ENCODE measurements at regions not wholly inside any gene's neighbourhood (a gene's known extent, or its start where the extent isn't known, plus 50 kb on each side); places are given as distances from the start of the nearest gene placed in this dataset.

DNA sequence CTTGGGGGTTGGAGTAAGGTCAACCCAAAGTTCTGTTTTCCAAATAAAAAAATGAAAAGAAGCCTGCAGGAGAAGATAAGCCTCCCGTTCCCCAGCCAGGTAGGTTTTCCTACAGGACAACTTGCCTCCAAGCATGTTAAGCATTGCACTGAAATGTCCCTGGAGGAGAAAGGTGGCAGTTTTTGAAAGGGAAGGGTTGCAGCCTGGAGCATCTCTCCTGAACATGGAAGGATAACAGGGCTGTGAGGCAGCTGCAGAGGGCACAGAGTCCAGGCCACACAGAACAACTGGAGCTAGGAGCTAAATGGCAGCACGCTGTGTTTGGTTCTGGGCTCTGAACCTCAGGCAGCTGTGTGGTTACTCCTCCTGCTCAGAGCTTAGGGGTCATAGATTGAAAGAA is 452.9 kb downstream of the TCERG1L start:
- Histone ChIP-seq H3K27me3 (no peaks in the 10 kb centered on the region), H3K36me3 (no peaks in the 10 kb centered on the region), H3K4me3 (no peak overlapping the region), H3K9me3 (no peaks in the 10 kb centered on the region), H3K4me1 (no peaks in the 10 kb centered on the region), H3K27ac (no peak overlapping the region)
- no peak for DNase-seq
- TF ChIP-seq POLR2A (IDR thresholded peaks at IDR 0.05) = no peak
- TF ChIP-seq CTCF (IDR thresholded peaks at IDR 0.05) = no peak
- intact Hi-C loops (cut with DNase I; ENCODE audit: low total_unique reads) = no loop called here

DNA sequence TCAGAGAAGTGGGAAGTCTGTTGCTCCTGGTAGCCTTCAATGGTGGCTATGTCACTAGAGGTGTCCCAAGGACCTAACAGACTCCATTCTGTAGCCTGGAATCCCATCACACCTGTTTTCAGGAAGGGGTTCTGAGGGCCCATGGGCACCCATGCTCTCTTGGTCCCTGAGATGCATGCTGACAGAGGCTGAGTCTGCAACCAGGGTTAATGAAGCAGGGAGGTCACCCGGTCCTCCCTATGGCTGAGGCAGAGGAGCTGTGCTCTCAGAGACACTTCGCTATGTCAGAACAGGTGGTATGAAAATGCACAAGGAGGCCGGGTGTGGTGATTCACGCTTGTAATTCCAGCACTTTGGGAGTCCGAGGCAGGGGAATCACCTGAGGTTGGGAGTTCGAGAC is 452.1 kb downstream of the TCERG1L start:
- no peak overlapping the region for H3K4me3 ChIP-seq
- intact Hi-C loops (cut with DNase I; ENCODE audit: low total_unique reads) = no loop called here
- no peaks in the 10 kb centered on the region for H3K9me3 ChIP-seq
- H3K27me3 ChIP-seq = no peaks in the 10 kb centered on the region
- TF ChIP-seq POLR2A (IDR thresholded peaks at IDR 0.05) = no peak
- TF ChIP-seq CTCF (IDR thresholded peaks at IDR 0.05) = no peak
- no peak overlapping the region for H3K27ac ChIP-seq
- no peaks in the 10 kb centered on the region for H3K36me3 ChIP-seq
- DNase-seq = no peak
- H3K4me1 ChIP-seq = no peaks in the 10 kb centered on the region

- H3K9me3 ChIP-seq = no peaks in the 10 kb centered on the region
- H3K27me3 ChIP-seq = no peaks in the 10 kb centered on the region
- no peaks in the 10 kb centered on the region for H3K4me1 ChIP-seq
- no peaks in the 10 kb centered on the region for H3K36me3 ChIP-seq
- H3K4me3 ChIP-seq = no peak overlapping the region
- TF ChIP-seq POLR2A (IDR thresholded peaks at IDR 0.05) = no peak
- no peak for TF ChIP-seq CTCF (IDR thresholded peaks at IDR 0.05)
- no peak overlapping the region for H3K27ac ChIP-seq
- intact Hi-C loops (cut with DNase I; ENCODE audit: low total_unique reads) = no loop called here
- DNase-seq = no peak
These were observed 449.4 kb downstream of the TCERG1L start for GRCh38 chr10:130862122-130862521.

- TF ChIP-seq CTCF (IDR thresholded peaks at IDR 0.05) = no peak
- no peak for TF ChIP-seq POLR2A (IDR thresholded peaks at IDR 0.05)
- no peak overlapping the region for H3K27ac ChIP-seq
- intact Hi-C loops (cut with DNase I; ENCODE audit: low total_unique reads) = no loop called here
- H3K4me3 ChIP-seq = no peak overlapping the region
- no peaks in the 10 kb centered on the region for H3K36me3 ChIP-seq
- no peak for DNase-seq
- H3K27me3 ChIP-seq = no peaks in the 10 kb centered on the region
- no peaks in the 10 kb centered on the region for H3K9me3 ChIP-seq
- no peaks in the 10 kb centered on the region for H3K4me1 ChIP-seq
These were observed 448.9 kb downstream of the TCERG1L start for GRCh38 chr10:130862626-130863025.

DNA sequence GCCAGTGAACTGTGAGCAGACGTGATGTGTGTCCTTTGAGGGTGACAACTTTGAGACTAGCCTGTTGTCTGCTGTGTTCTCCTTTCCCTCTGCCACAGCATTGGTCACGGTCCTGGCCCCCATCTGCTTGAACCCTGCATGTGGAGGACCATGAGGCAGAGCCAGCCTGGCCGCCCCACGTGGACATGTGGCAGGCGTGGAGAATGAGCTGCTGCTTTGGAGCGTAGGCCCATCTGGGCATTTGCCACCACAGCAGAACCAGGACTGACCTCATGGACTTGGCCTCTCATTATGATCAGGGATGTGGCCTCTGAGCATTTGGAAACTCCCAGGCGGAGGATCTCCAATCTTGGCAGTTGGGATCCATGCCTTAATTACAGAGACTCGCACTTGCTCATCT is 448.5 kb downstream of the TCERG1L start:
- TF ChIP-seq CTCF (IDR thresholded peaks at IDR 0.05) (no peak), POLR2A (IDR thresholded peaks at IDR 0.05) (no peak)
- H3K36me3 ChIP-seq = no peaks in the 10 kb centered on the region
- H3K9me3 ChIP-seq = no peaks in the 10 kb centered on the region
- DNase-seq = no peak
- intact Hi-C loops (cut with DNase I; ENCODE audit: low total_unique reads) = no loop called here
- H3K4me1 ChIP-seq = no peaks in the 10 kb centered on the region
- no peak overlapping the region for H3K4me3 ChIP-seq
- H3K27me3 ChIP-seq = no peaks in the 10 kb centered on the region
- H3K27ac ChIP-seq = no peak overlapping the region
